MM.1S (cell line): ENCODE measurements at regions not wholly inside any gene's neighbourhood (a gene's known extent, or its start where the extent isn't known, plus 50 kb on each side); places are given as distances from the start of the nearest gene placed in this dataset.

ENCODE experiments used
- DNase-seq: peaks from one replicate; pipeline ENCODE4 v3.0.0-alpha.2; 2015
- H2AFZ ChIP-seq: fragments of 300-600 bp; sonication (generic); 2 replicates; pipeline ENCODE4 v1.6.0; 2016; ENCODE audit warnings: antibody characterized with exemption, low read length
- H3F3A ChIP-seq: fragments of 300-600 bp; sonication (generic); 2 replicates; pipeline ENCODE4 v1.6.1; 2016; ENCODE audit warnings: mild to moderate bottlenecking, antibody characterized with exemption, low read length, moderate library complexity, mixed read lengths; ENCODE audit not compliant: insufficient read depth
- H3K27ac ChIP-seq: fragments of 300-600 bp; sonication (generic); 2 replicates; pipeline ENCODE4 v1.5.1; 2016; ENCODE audit warnings: mild to moderate bottlenecking, low read length
- H3K27me3 ChIP-seq: fragments of 300-600 bp; sonication (generic); replicated peaks from 2 replicates; pipeline ENCODE4 v1.6.0; 2016; ENCODE audit warnings: low read length; ENCODE audit not compliant: insufficient read depth
- H3K36me3 ChIP-seq: fragments of 300-600 bp; sonication (generic); replicated peaks from 2 replicates; pipeline ENCODE4 v1.6.1; 2016; ENCODE audit warnings: mild to moderate bottlenecking, low read length, mixed read lengths; ENCODE audit not compliant: insufficient read depth
- H3K4me1 ChIP-seq: fragments of 300-600 bp; sonication (generic); 2 replicates; pipeline ENCODE4 v1.6.1; 2016; ENCODE audit warnings: low read length, mixed read lengths
- H3K4me2 ChIP-seq: fragments of 300-600 bp; sonication (generic); 2 replicates; pipeline ENCODE4 v1.6.0; 2016; ENCODE audit warnings: low read depth, low read length
- H3K4me3 ChIP-seq: fragments of 300-600 bp; sonication (generic); 2 replicates; pipeline ENCODE4 v1.5.1; 2016; ENCODE audit warnings: low read length, mixed read lengths
- H3K79me2 ChIP-seq: fragments of 300-600 bp; sonication (generic); 2 replicates; pipeline ENCODE4 v1.6.1; 2016; ENCODE audit warnings: mixed run types, low read length, mixed read lengths
- H3K9ac ChIP-seq: fragments of 300-600 bp; sonication (generic); 2 replicates; pipeline ENCODE4 v1.6.1; 2016; ENCODE audit warnings: low read length, mixed read lengths
- H3K9me2 ChIP-seq: fragments of 300-600 bp; sonication (generic); replicated peaks from 2 replicates; pipeline ENCODE4 v1.6.1; 2016; ENCODE audit warnings: mild to moderate bottlenecking, low read length, mixed read lengths; ENCODE audit not compliant: insufficient read depth
- H3K9me3 ChIP-seq: fragments of 300-600 bp; sonication (generic); replicated peaks from 2 replicates; pipeline ENCODE4 v1.6.1; 2016; ENCODE audit warnings: mild to moderate bottlenecking, low read length, mixed read lengths; ENCODE audit not compliant: insufficient read depth
- H4K20me1 ChIP-seq: fragments of 300-600 bp; sonication (generic); 2 replicates; pipeline ENCODE4 v1.6.1; 2016; ENCODE audit warnings: mild to moderate bottlenecking, low read length, moderate library complexity, mixed read lengths; ENCODE audit not compliant: insufficient read depth
- CTCF ChIP-seq: fragments of 300-600 bp; sonication (generic); IDR thresholded peaks from 2 replicates; pipeline ENCODE4 v1.5.1; 2016; ENCODE audit warnings: antibody characterized with exemption, low read length, mixed read lengths
- EZH2 ChIP-seq: fragments of 300-600 bp; sonication (generic); optimal IDR thresholded peaks from 2 replicates; pipeline ENCODE3; 2017; ENCODE audit warnings: low read depth, mild to moderate bottlenecking, antibody characterized with exemption, low read length, mixed read lengths
- EZH2phosphoT487 ChIP-seq: fragments of 300-600 bp; sonication (generic); IDR thresholded peaks from 2 replicates; pipeline ENCODE4 v1.6.1; 2018; ENCODE audit warnings: antibody characterized with exemption, low read length

GRCh38 chr14:97379091-97379531 is 581.9 kb downstream of the VRK1 start:
- Histone ChIP-seq H3K4me3 (no peak overlapping the region), H3K9me2 (no peaks in the 10 kb centered on the region), H3K4me2 (no peak overlapping the region), H3K4me1 (no peaks in the 10 kb centered on the region), H2AFZ (no peak overlapping the region), H3K9ac (no peak overlapping the region), H4K20me1 (no peaks in the 10 kb centered on the region), H3K36me3 (no peaks in the 10 kb centered on the region), H3K9me3 (no peaks in the 10 kb centered on the region), H3K27ac (no peak overlapping the region), H3K79me2 (no peaks in the 10 kb centered on the region), H3F3A (no peaks in the 10 kb centered on the region), H3K27me3 (no peaks in the 10 kb centered on the region)
- TF ChIP-seq EZH2 (no peak), EZH2phosphoT487 (no peak)
- no peak for DNase-seq

GRCh38 chr14:97380539-97380941 is 583.4 kb downstream of the VRK1 start:
- Histone ChIP-seq H4K20me1 (no peaks in the 10 kb centered on the region), H3K9me3 (no peaks in the 10 kb centered on the region), H3K27me3 (no peaks in the 10 kb centered on the region), H2AFZ (no peak overlapping the region), H3K9ac (no peak overlapping the region), H3K27ac (no peak overlapping the region), H3K79me2 (no peaks in the 10 kb centered on the region), H3K9me2 (no peaks in the 10 kb centered on the region), H3K4me2 (no peak overlapping the region), H3K4me3 (no peak overlapping the region), H3K4me1 (no peaks in the 10 kb centered on the region), H3K36me3 (no peaks in the 10 kb centered on the region), H3F3A (no peaks in the 10 kb centered on the region)
- no peak for DNase-seq
- TF ChIP-seq EZH2, result no peak
- no peak for TF ChIP-seq EZH2phosphoT487
- TF ChIP-seq CTCF, result no peak

GRCh38 chr14:97381309-97381708 is 584.1 kb downstream of the VRK1 start:
- H3F3A ChIP-seq, result no peaks in the 10 kb centered on the region
- TF ChIP-seq EZH2phosphoT487, result no peak
- no peak for TF ChIP-seq CTCF
- TF ChIP-seq EZH2, result no peak
- H3K27me3 ChIP-seq, result no peaks in the 10 kb centered on the region
- H3K9me3 ChIP-seq, result no peaks in the 10 kb centered on the region
- H3K4me2 ChIP-seq, result no peak overlapping the region
- H2AFZ ChIP-seq, result no peak overlapping the region
- no peaks in the 10 kb centered on the region for H3K9me2 ChIP-seq
- H3K4me1 ChIP-seq, result no peaks in the 10 kb centered on the region
- no peak overlapping the region for H3K4me3 ChIP-seq
- H3K79me2 ChIP-seq, result no peaks in the 10 kb centered on the region
- no peaks in the 10 kb centered on the region for H4K20me1 ChIP-seq
- no peak overlapping the region for H3K9ac ChIP-seq
- no peaks in the 10 kb centered on the region for H3K36me3 ChIP-seq
- H3K27ac ChIP-seq, result no peak overlapping the region
- no peak for DNase-seq

GRCh38 chr14:97382616-97383226 is 585.5 kb downstream of the VRK1 start:
- H3F3A ChIP-seq, result no peaks in the 10 kb centered on the region
- no peak for DNase-seq
- H3K27ac ChIP-seq, result no peak overlapping the region
- no peak overlapping the region for H3K9ac ChIP-seq
- no peak overlapping the region for H3K4me3 ChIP-seq
- no peaks in the 10 kb centered on the region for H3K9me2 ChIP-seq
- H3K4me1 ChIP-seq, result no peaks in the 10 kb centered on the region
- no peaks in the 10 kb centered on the region for H3K36me3 ChIP-seq
- TF ChIP-seq EZH2 (no peak), EZH2phosphoT487 (no peak), CTCF (no peak)
- no peaks in the 10 kb centered on the region for H3K9me3 ChIP-seq
- H2AFZ ChIP-seq, result no peak overlapping the region
- no peaks in the 10 kb centered on the region for H3K79me2 ChIP-seq
- no peak overlapping the region for H3K4me2 ChIP-seq
- no peaks in the 10 kb centered on the region for H4K20me1 ChIP-seq
- no peaks in the 10 kb centered on the region for H3K27me3 ChIP-seq
